Ascending aorta (tissue), 2 donors: ENCODE measurements at regions not wholly inside any gene's neighbourhood (a gene's known extent, or its start where the extent isn't known, plus 50 kb on each side); places are given as distances from the start of the nearest gene placed in this dataset.

Experiments used
- DNase-seq, 2 donors: peaks; one replicate each; pipeline ENCODE4 v3.0.0-alpha.2; 2019; ENCODE audit warnings: low spot score in 2 of 2
- H3K27ac ChIP-seq, 2 donors: fragments of 200-600 bp; sonication (generic); one replicate each; pipeline ENCODE4 v1.5.1; 2016 to 2017; ENCODE audit warnings: mild to moderate bottlenecking in 1 of 2
- H3K27me3 ChIP-seq: fragments of 200-600 bp; sonication (generic); one replicate; pipeline ENCODE4 v1.5.1; 2017
- H3K36me3 ChIP-seq, 2 donors: fragments of 200-600 bp; sonication (generic); one replicate each; pipeline ENCODE4 v1.5.1; 2016
- H3K4me1 ChIP-seq, 2 donors: fragments of 200-600 bp; sonication (generic); one replicate each; pipeline ENCODE4 v1.5.1; 2016 to 2017; ENCODE audit warnings: mild to moderate bottlenecking in 1 of 2
- H3K4me3 ChIP-seq, 2 donors: fragments of 200-600 bp; sonication (generic); one replicate each; pipeline ENCODE4 v1.5.1; 2016 to 2017; ENCODE audit warnings: mild to moderate bottlenecking in 1 of 2
- H3K9me3 ChIP-seq, 2 donors: fragments of 200-600 bp; sonication (generic); one replicate each; pipeline ENCODE4 v1.5.1; 2016
- intact Hi-C: fragments of 100-400 bp; cut with DNase I; formaldehyde crosslinking; loops from one replicate; pipeline ENCODE4 v1.15.1; 2023
- TF ChIP-seq, protein P1 (sequence below), 3 experiments: fragments of 200-600 bp in 2 of 3; fragments of 450-650 bp in 1 of 3; sonication (generic) in 2 of 3; IDR thresholded peaks; one replicate each; pipeline ENCODE4 v1.5.1; 2016 to 2019; ENCODE audit warnings: antibody characterized with exemption in 3 of 3, mild to moderate bottlenecking in 1 of 3, moderate library complexity in 1 of 3

DNA sequence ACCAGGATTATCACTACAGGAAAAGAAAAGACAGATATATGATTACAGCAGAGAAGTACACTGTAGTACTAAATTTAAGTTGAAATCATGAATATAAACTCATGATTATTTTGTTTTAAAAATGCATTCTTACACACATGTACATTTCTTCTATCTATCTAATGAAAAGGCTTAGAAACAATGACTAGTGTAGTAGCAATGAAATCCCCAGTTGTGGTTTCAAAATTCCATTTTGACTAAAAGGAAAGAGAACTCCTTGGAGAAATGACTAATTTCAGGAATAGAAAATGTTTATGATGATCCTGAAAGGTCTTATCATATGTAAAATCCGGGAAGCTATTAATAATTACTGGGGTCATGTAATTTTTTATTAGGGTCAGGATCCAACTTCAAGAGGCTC lies 195.0 kb upstream of the STARD13 start:
- no peaks in the 10 kb centered on the region for H3K36me3 ChIP-seq
- no peak for DNase-seq
- intact Hi-C loops, result no loop called here
- H3K27me3 ChIP-seq, result no peaks in the 10 kb centered on the region
- no peak overlapping the region for H3K4me3 ChIP-seq
- TF ChIP-seq, protein P1, sequence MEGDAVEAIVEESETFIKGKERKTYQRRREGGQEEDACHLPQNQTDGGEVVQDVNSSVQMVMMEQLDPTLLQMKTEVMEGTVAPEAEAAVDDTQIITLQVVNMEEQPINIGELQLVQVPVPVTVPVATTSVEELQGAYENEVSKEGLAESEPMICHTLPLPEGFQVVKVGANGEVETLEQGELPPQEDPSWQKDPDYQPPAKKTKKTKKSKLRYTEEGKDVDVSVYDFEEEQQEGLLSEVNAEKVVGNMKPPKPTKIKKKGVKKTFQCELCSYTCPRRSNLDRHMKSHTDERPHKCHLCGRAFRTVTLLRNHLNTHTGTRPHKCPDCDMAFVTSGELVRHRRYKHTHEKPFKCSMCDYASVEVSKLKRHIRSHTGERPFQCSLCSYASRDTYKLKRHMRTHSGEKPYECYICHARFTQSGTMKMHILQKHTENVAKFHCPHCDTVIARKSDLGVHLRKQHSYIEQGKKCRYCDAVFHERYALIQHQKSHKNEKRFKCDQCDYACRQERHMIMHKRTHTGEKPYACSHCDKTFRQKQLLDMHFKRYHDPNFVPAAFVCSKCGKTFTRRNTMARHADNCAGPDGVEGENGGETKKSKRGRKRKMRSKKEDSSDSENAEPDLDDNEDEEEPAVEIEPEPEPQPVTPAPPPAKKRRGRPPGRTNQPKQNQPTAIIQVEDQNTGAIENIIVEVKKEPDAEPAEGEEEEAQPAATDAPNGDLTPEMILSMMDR (IDR thresholded peaks at IDR 0.05), result no peak
- H3K27ac ChIP-seq, result no peak overlapping the region
- H3K4me1 ChIP-seq, result no peaks in the 10 kb centered on the region
- peaks cover 0 to 14% of the 10 kb centered on the region in 2 donors for H3K9me3 ChIP-seq

DNA sequence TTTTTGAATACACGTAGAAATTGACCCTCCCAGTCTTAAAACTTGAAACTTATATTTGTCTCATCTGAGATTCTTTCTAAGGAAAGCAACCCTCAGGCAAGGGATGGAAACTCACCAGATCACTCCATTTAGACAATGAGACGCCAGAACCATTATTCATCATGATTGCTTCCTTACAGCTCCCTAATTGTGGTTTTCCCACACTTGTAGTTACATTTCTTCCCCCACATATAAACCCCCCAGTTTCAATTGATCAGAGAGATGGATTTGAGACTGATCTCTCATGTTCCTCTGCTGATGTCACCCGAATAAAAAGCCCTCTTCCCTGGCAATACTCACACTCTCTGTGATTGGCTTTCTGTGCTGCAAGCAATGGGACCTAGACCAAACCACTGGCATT lies 197.9 kb upstream of the STARD13 start:
- DNase-seq, result no peak
- H3K36me3 ChIP-seq, result no peaks in the 10 kb centered on the region
- no peaks in the 10 kb centered on the region for H3K27me3 ChIP-seq
- no peak overlapping the region for H3K27ac ChIP-seq
- intact Hi-C loops, result no loop called here
- H3K4me3 ChIP-seq, result no peak overlapping the region
- H3K9me3 ChIP-seq, result peaks cover 0 to 6% of the 10 kb centered on the region in 2 donors
- H3K4me1 ChIP-seq, result peaks cover 0 to 3% of the 10 kb centered on the region in 2 donors
- TF ChIP-seq, protein P1 (IDR thresholded peaks at IDR 0.05), result no peak

DNA sequence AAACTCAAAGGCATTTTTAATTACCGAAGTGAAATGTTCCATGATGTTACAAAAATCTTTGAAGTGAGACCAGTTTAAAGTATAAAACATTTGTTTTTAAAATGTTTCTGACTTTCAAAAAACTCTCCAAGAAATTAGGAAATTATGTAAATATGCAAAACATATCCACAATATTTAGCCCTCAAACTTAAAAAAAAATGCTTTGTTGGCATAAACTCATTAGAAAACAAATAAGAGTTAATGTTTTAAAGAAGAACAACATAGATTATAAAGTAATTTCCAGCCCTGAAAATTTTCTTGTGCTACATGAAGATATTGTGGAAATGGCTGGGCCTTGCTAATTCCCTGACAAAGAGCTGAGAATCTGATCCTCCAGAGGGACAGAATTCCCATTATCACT lies 199.7 kb upstream of the STARD13 start:
- peaks cover 0 to 6% of the 10 kb centered on the region in 2 donors for H3K9me3 ChIP-seq
- no peak for DNase-seq
- no peaks in the 10 kb centered on the region for H3K27me3 ChIP-seq
- H3K4me1 ChIP-seq, result peaks cover 0 to 3% of the 10 kb centered on the region in 2 donors
- H3K36me3 ChIP-seq, result no peaks in the 10 kb centered on the region
- TF ChIP-seq, protein P1 (IDR thresholded peaks at IDR 0.05), result no peak
- no peak overlapping the region for H3K4me3 ChIP-seq
- intact Hi-C loops, result loop anchor here (5.0 kb wide), 2 partner anchors 198 to 258 kb away; partner anchors contain the start of gene STARD13
- no peak overlapping the region for H3K27ac ChIP-seq

DNA sequence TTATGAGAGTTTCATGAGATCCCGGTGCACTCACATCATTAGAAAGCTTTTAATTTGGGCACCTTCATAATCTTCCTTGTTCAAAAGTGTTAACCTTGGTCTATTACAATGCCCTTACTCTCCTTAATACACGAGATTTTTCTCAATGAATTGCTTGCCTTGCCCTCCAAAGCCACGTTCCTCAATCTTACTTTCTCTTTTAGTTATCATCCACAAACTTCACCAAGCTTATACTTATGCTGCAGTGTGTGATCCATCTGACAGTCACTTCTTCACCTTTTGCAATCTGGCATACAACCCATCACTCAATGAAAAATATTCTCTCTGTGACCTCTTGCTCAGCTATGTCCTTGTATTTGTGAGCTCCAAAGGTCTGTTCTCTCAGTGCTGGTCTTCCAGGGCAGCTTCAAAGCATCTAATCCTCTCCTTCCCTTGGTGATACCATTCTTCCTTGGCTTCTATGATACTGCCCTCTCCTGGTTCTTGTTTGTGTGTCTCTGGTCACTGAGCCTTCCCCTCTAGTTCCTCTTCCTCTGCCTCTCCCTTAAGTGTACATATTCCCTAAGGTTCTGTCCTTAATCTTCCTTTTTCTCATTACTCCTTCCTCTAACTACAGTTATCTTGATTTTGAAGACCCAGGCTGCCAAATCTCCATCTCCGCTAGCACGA lies 202.2 kb upstream of the STARD13 start:
- peak overlapping the region; percentile 35 to 60 for H3K27ac ChIP-seq
- TF ChIP-seq, protein P1 (IDR thresholded peaks at IDR 0.05), result peak in 2 of 3 experiments; percentile 25 to 43
- H3K9me3 ChIP-seq, result peaks cover 0 to 6% of the 10 kb centered on the region in 2 donors
- peak in 1 of 2 donors; percentile 65 for DNase-seq
- H3K4me3 ChIP-seq, result peak overlapping the region; percentile 29 to 56
- intact Hi-C loops, result loop anchor here (5.0 kb wide), 2 partner anchors 200 to 260 kb away; partner anchors contain the start of gene STARD13
- peaks cover 0 to 13% of the 10 kb centered on the region in 2 donors for H3K4me1 ChIP-seq
- H3K36me3 ChIP-seq, result no peaks in the 10 kb centered on the region
- H3K27me3 ChIP-seq, result no peaks in the 10 kb centered on the region

DNA sequence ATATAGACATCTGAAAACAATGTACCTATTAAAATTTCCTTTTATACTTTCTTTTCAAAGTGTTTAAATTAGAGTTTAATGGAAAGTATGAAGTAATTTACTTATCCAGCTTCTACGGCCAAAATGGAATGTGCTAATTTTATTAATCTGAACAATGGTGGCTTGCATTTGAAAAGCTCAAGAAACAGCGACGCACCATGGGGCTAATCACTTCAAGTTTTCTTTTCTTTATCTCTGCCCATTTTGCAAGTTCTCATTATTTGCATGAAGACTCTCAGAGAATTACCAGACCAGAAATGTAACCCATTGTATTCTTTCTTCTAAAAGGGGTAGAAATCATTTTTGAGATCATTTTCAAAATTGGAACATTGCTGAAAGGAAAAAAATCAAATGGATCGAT lies 204.0 kb upstream of the STARD13 start:
- no peak overlapping the region for H3K27ac ChIP-seq
- intact Hi-C loops, result loop anchor here (5.0 kb wide), 2 partner anchors 202 to 262 kb away; partner anchors contain the start of gene STARD13
- DNase-seq, result no peak
- TF ChIP-seq, protein P1 (IDR thresholded peaks at IDR 0.05), result no peak
- peaks cover 0 to 5% of the 10 kb centered on the region in 2 donors for H3K9me3 ChIP-seq
- H3K4me3 ChIP-seq, result no peak overlapping the region
- no peaks in the 10 kb centered on the region for H3K27me3 ChIP-seq
- H3K36me3 ChIP-seq, result no peaks in the 10 kb centered on the region
- H3K4me1 ChIP-seq, result peaks cover 0 to 19% of the 10 kb centered on the region in 2 donors
